ENCODE measurements at regions not wholly inside any gene's neighbourhood (a gene's known extent, or its start where the extent isn't known, plus 50 kb on each side); places are given as distances from the start of the nearest gene placed in this dataset.

GRCh38 chrX:51395480-51395809 lies 62.8 kb downstream of the NUDT10 start:
- H3K36me3 ChIP-seq (ENCODE audit: control insufficient read depth, insufficient read depth, low read length) = no peaks in the 10 kb centered on the region
- no peak overlapping the region for H3K27ac ChIP-seq (ENCODE audit: insufficient read depth, low read length)
- H3K4me1 ChIP-seq (ENCODE audit: control insufficient read depth, extremely low read depth, insufficient read depth, low read length) = no peaks in the 10 kb centered on the region
- no peaks in the 10 kb centered on the region for H3K79me2 ChIP-seq (ENCODE audit: control insufficient read depth, insufficient read depth, low read length)
- no peaks in the 10 kb centered on the region for H3K27me3 ChIP-seq (ENCODE audit: control insufficient read depth, insufficient read depth, low read length)
- H4K20me1 ChIP-seq (ENCODE audit: control insufficient read depth, extremely low read depth, insufficient read depth, low read length) = no peaks in the 10 kb centered on the region
- peak overlapping the region in 1 of 4 experiments; percentile 51 for H3K4me3 ChIP-seq (replicated peaks in 1 of 4; ENCODE audit: control extremely low read depth in 1 of 4, insufficient read depth in 1 of 4, low read depth in 3 of 4, low read length in 4 of 4)
- no peak for DNase-seq (ENCODE audit: low read depth in 2 of 2)
- H3K9me3 ChIP-seq (ENCODE audit: control insufficient read depth, insufficient read depth, low read depth, low read length) = no peaks in the 10 kb centered on the region
- H2AFZ ChIP-seq (ENCODE audit: low read length) = no peak overlapping the region
- no peak for TF ChIP-seq CTCF (conservative IDR thresholded peaks at IDR 0.05 in 1 of 2, IDR thresholded peaks at IDR 0.05 in 1 of 2; ENCODE audit: low read depth in 1 of 2, low read length in 2 of 2)
- TF ChIP-seq EZH2 (IDR thresholded peaks at IDR 0.05; ENCODE audit: low read length, missing control alignments) = no peak
- no peak overlapping the region for H3K9ac ChIP-seq (ENCODE audit: insufficient read depth, low read length)
- peak overlapping the region; percentile 13 for H3K4me2 ChIP-seq (ENCODE audit: extremely low read depth, insufficient read depth, low read length)

Measured in fibroblast of lung (primary cell).